A549 (cell line): ENCODE measurements at regions not wholly inside any gene's neighbourhood (a gene's known extent, or its start where the extent isn't known, plus 50 kb on each side); places are given as distances from the start of the nearest gene placed in this dataset.

Experiments used
- ATAC-seq, 2 experiments: fragments of 200-7000 bp in 1 of 2; fragments of >200 bp in 1 of 2; cut with Nextera tagmentation in 1 of 2; cut with Tn5 transposase in 1 of 2; 3 replicates each; pipeline versions ENCODE4 v1.8.0 to v1.9.1; 2018 to 2020; ENCODE audit warnings: mild to moderate bottlenecking in 1 of 2, moderate library complexity in 1 of 2
- CTCF ChIA-PET: fragments of 300-600 bp; sonication (Branson Sonifier 250); formaldehyde crosslinking; extraction: SDS; loops from one replicate; lab custom pipeline; 2021; ENCODE audit warnings: antibody characterized with exemption, inconsistent platforms; lab: Yijun Ruan, JAX
- POLR2A ChIA-PET: fragments of 350-600 bp; formaldehyde crosslinking; extraction: SDS; loops from one replicate; lab custom pipeline; 2021; ENCODE audit warnings: antibody characterized with exemption, inconsistent platforms; lab: Yijun Ruan, JAX
- DNase-seq, 2 experiments: peaks; one replicate each; pipeline versions ENCODE4 v3.0.0 to v3.0.0-alpha.2; 2011 to 2016; ENCODE audit warnings: low read depth in 1 of 2, low spot score in 1 of 2
- FAIRE-seq: peaks from 2 replicates; lab custom pipeline; 2011; peaks lifted over from hg19 to GRCh38; lab: Jason Lieb, UNC
- H3K27ac ChIP-seq, 2 experiments: fragments of >200 bp; sonication (Bioruptor Twin); formaldehyde crosslinking; 3 replicates each; pipeline ENCODE4 v1.5.1; 2016 to 2017
- H3K4me1 ChIP-seq: fragments of >200 bp; sonication (Bioruptor Twin); formaldehyde crosslinking; 3 replicates; pipeline ENCODE4 v1.6.1; 2016
- H3K4me2 ChIP-seq: fragments of >200 bp; sonication (Bioruptor Twin); formaldehyde crosslinking; 3 replicates; pipeline ENCODE4 v1.6.1; 2016
- H3K4me3 ChIP-seq: fragments of >200 bp; sonication (Bioruptor Twin); formaldehyde crosslinking; 3 replicates; pipeline ENCODE4 v1.5.1; 2016
- H3K9me3 ChIP-seq: fragments of >200 bp; sonication (Bioruptor Twin); formaldehyde crosslinking; 3 replicates; pipeline ENCODE4 v1.6.1; 2016
- BHLHE40 ChIP-seq: IDR thresholded peaks from 2 replicates; pipeline ENCODE4 v1.6.1; 2012; ENCODE audit warnings: low read depth, low read length, inconsistent platforms
- CBX2 ChIP-seq: fragments of 200-600 bp; sonication (generic); IDR thresholded peaks from 2 replicates; pipeline ENCODE4 v1.6.1; 2016; ENCODE audit warnings: low read depth, mild to moderate bottlenecking, borderline replicate concordance
- CBX8 ChIP-seq: fragments of 200-600 bp; sonication (generic); IDR thresholded peaks from 2 replicates; pipeline ENCODE4 v1.6.1; 2016
- CHD2 ChIP-seq: fragments of 150-350 bp; IDR thresholded peaks from 2 replicates; pipeline ENCODE4 v1.6.1; 2014; ENCODE audit warnings: low read length; ENCODE audit not compliant: partially characterized antibody
- EHMT2 ChIP-seq: fragments of 200-600 bp; sonication (generic); IDR thresholded peaks from 2 replicates; pipeline ENCODE4 v1.6.1; 2016; ENCODE audit warnings: antibody characterized with exemption, low read depth, mild to moderate bottlenecking, moderate library complexity
- HDAC2 ChIP-seq: fragments of 200-600 bp; sonication (generic); IDR thresholded peaks from 2 replicates; pipeline ENCODE4 v1.6.1; 2016
- JUNB ChIP-seq: fragments of >200 bp; sonication (Bioruptor Twin); formaldehyde crosslinking; IDR thresholded peaks from 2 replicates; pipeline ENCODE4 v1.6.1; 2016
- MAFK ChIP-seq: fragments of 450-650 bp; IDR thresholded peaks from 2 replicates; pipeline ENCODE4 v1.6.1; 2014; ENCODE audit not compliant: partially characterized antibody
- MAZ ChIP-seq: fragments of 150-350 bp; IDR thresholded peaks from 2 replicates; pipeline ENCODE4 v1.6.1; 2014; ENCODE audit warnings: antibody characterized with exemption, low read depth, low read length, borderline replicate concordance
- NFE2L2 ChIP-seq: fragments of 150-350 bp; conservative IDR thresholded peaks from 2 replicates; pipeline ENCODE4 v1.6.1; 2014; ENCODE audit warnings: low read length
- NPAS2 ChIP-seq: fragments of 250-450 bp; sonication (Bioruptor Pico); IDR thresholded peaks from 2 replicates; pipeline ENCODE4 v1.8.0; 2022; ENCODE audit warnings: mild to moderate bottlenecking, moderate library complexity, borderline replicate concordance
- POLR2A ChIP-seq: IDR thresholded peaks from 2 replicates; pipeline ENCODE4 v1.6.1; 2012; ENCODE audit warnings: mild to moderate bottlenecking, low read length
- RARB ChIP-seq: fragments of 250-450 bp; sonication (Bioruptor Pico); IDR thresholded peaks from 2 replicates; pipeline ENCODE4 v1.8.0; 2021; ENCODE audit warnings: mild to moderate bottlenecking, moderate library complexity
- RFX5 ChIP-seq: fragments of 450-650 bp; IDR thresholded peaks from 2 replicates; pipeline ENCODE4 v1.7.1; 2014; ENCODE audit warnings: antibody characterized with exemption, mild to moderate bottlenecking, moderate library complexity
- RNF2 ChIP-seq: fragments of 200-600 bp; sonication (generic); IDR thresholded peaks from 2 replicates; pipeline ENCODE4 v1.6.1; 2016; ENCODE audit warnings: low read depth, mild to moderate bottlenecking, antibody characterized with exemption, moderate library complexity, borderline replicate concordance
- SMC3 ChIP-seq: fragments of >200 bp; sonication (Bioruptor Twin); formaldehyde crosslinking; IDR thresholded peaks from 3 replicates; pipeline ENCODE4 v1.6.1; 2018; ENCODE audit warnings: inconsistent platforms
- WGBS: methylation state at CpG from one replicate; pipeline ENCODE4 v1.1.6; 2017; ENCODE audit errors: missing lambda C conversion rate; 5-methylcytosine and 5-hydroxymethylcytosine counted together
- TF ChIP-seq, protein P1 (sequence below): fragments of 200-600 bp; sonication (generic); IDR thresholded peaks from 2 replicates; pipeline ENCODE4 v1.6.1; 2016; ENCODE audit warnings: antibody characterized with exemption, mild to moderate bottlenecking, moderate library complexity
- TF ChIP-seq, protein P2 (sequence below): IDR thresholded peaks from 2 replicates; pipeline ENCODE4 v1.6.1; 2012; ENCODE audit warnings: low read depth, borderline replicate concordance
- TF ChIP-seq, protein P3 (sequence below): fragments of >200 bp; sonication (Bioruptor Twin); formaldehyde crosslinking; IDR thresholded peaks from 2 replicates; pipeline ENCODE4 v1.6.1; 2016
- TF ChIP-seq, protein P4 (sequence below): fragments of 250-450 bp; sonication (Bioruptor Pico); IDR thresholded peaks from 2 replicates; pipeline ENCODE4 v1.5.0; 2020; ENCODE audit warnings: low read depth, mild to moderate bottlenecking, moderate library complexity

DNA sequence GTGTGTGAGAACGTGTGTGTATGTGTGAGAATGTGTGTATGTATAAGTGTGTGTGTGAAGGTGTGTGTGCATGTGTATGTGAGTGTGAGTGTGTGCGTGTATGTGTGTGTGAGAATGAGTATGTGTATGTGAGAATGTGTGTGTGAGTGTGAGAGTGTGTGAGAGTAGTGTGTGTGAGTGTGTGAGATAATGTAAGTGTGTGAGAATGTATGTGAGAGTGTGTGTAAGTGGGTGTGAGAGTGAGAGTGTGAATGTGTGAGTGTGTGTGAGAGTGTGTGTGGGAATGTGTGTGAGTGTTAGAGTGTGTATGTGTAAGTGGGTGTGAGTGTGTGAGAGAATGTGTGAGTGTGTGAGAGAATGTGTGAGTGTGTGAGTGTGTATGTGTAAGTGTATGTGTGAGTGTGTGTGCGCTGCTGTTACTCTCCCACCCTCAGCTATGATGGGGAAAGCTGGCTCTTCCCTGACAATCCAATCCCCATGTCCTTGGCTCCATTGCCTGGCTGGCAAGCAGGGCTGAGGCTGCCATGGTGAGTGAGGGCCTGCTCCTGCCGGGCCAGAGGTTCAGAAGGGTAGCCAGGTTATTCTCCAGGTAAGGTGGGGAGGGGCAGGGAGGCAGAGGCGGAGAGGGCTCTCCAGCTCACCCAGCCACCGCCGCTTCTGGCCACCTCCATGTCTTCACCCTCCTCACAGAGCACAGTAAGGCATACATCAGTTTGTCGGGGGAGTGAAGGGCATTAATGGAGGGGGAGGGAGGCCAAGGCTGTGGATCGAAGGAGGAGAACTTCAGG is 72.6 kb upstream of the PCBD1 start:
- FAIRE-seq: no peak
- H3K27ac ChIP-seq: no peak overlapping the region
- TF ChIP-seq, protein P1, sequence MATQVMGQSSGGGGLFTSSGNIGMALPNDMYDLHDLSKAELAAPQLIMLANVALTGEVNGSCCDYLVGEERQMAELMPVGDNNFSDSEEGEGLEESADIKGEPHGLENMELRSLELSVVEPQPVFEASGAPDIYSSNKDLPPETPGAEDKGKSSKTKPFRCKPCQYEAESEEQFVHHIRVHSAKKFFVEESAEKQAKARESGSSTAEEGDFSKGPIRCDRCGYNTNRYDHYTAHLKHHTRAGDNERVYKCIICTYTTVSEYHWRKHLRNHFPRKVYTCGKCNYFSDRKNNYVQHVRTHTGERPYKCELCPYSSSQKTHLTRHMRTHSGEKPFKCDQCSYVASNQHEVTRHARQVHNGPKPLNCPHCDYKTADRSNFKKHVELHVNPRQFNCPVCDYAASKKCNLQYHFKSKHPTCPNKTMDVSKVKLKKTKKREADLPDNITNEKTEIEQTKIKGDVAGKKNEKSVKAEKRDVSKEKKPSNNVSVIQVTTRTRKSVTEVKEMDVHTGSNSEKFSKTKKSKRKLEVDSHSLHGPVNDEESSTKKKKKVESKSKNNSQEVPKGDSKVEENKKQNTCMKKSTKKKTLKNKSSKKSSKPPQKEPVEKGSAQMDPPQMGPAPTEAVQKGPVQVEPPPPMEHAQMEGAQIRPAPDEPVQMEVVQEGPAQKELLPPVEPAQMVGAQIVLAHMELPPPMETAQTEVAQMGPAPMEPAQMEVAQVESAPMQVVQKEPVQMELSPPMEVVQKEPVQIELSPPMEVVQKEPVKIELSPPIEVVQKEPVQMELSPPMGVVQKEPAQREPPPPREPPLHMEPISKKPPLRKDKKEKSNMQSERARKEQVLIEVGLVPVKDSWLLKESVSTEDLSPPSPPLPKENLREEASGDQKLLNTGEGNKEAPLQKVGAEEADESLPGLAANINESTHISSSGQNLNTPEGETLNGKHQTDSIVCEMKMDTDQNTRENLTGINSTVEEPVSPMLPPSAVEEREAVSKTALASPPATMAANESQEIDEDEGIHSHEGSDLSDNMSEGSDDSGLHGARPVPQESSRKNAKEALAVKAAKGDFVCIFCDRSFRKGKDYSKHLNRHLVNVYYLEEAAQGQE: no peak
- TF ChIP-seq RARB: no peak
- TF ChIP-seq NPAS2 (CRISPR knock-in tag): no peak
- no peak for TF ChIP-seq SMC3
- no peak for TF ChIP-seq NFE2L2
- TF ChIP-seq, protein P2, sequence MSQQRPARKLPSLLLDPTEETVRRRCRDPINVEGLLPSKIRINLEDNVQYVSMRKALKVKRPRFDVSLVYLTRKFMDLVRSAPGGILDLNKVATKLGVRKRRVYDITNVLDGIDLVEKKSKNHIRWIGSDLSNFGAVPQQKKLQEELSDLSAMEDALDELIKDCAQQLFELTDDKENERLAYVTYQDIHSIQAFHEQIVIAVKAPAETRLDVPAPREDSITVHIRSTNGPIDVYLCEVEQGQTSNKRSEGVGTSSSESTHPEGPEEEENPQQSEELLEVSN: no peak
- no peak for TF ChIP-seq EHMT2
- ChIA-PET POLR2A (no interaction called here), CTCF (no interaction called here)
- no peak overlapping the region for H3K4me3 ChIP-seq
- H3K4me2 ChIP-seq: no peak overlapping the region
- WGBS: 35% methylated on average over 9 of the region's 9 CpGs
- H3K9me3 ChIP-seq: no peaks in the 10 kb centered on the region
- no peaks in the 10 kb centered on the region for H3K4me1 ChIP-seq
- no peak for ATAC-seq
- DNase-seq: no peak

DNA sequence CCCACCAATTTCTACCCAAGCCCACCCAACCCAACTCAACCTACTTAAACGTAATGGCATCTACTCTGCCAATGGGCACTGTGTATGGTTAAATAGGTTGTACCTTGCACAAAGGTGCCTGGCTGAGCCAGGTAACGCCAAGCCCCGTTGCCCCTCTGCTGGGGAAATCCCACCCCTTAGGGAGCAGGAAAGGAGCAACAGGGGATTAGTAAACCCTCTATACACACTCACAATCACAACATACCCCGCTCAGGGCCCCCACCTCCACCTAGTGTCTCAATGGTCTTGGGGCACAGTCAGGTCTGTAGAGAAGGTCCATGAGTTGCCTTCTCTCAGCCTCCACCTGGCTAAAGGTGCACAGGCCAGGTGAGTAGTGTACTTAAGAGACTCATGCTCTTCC is 74.3 kb upstream of the PCBD1 start:
- DNase-seq (no peak), ATAC-seq (no peak)
- no peak overlapping the region for H3K27ac ChIP-seq
- CTCF ChIA-PET: no interaction called here
- no peaks in the 10 kb centered on the region for H3K9me3 ChIP-seq
- H3K4me2 ChIP-seq: no peak overlapping the region
- 43% methylated on average over 4 of the region's 4 CpGs for WGBS
- TF ChIP-seq CBX2 (no peak), JUNB (no peak), MAFK (no peak), CHD2 (no peak), NFE2L2 (no peak), POLR2A (no peak), HDAC2 (no peak), RFX5 (no peak), BHLHE40 (no peak), MAZ (no peak), RNF2 (no peak), CBX8 (no peak), SMC3 (no peak)
- TF ChIP-seq, protein P3, sequence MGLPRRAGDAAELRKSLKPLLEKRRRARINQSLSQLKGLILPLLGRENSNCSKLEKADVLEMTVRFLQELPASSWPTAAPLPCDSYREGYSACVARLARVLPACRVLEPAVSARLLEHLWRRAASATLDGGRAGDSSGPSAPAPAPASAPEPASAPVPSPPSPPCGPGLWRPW: no peak
- TF ChIP-seq, protein P4, sequence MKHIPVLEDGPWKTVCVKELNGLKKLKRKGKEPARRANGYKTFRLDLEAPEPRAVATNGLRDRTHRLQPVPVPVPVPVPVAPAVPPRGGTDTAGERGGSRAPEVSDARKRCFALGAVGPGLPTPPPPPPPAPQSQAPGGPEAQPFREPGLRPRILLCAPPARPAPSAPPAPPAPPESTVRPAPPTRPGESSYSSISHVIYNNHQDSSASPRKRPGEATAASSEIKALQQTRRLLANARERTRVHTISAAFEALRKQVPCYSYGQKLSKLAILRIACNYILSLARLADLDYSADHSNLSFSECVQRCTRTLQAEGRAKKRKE (CRISPR knock-in tag): no peak
- TF ChIP-seq, all 56 proteins: peak for 0
- no peaks in the 10 kb centered on the region for H3K4me1 ChIP-seq
- POLR2A ChIA-PET: no interaction called here
- H3K4me3 ChIP-seq: no peak overlapping the region
- no peak for FAIRE-seq
